ENCODE measurements at regions not wholly inside any gene's neighbourhood (a gene's known extent, or its start where the extent isn't known, plus 50 kb on each side); places are given as distances from the start of the nearest gene placed in this dataset.

- no peaks in the 10 kb centered on the region for H3K4me1 ChIP-seq (ENCODE audit: control insufficient read depth, insufficient read depth, low read length, poor library complexity, severe bottlenecking)
- no peaks in the 10 kb centered on the region for H3K36me3 ChIP-seq (ENCODE audit: control insufficient read depth, insufficient read depth, low read length)
- Mint-ChIP-seq H3K36me3 (no peaks in the 10 kb centered on the region), H3K27me3 (no peaks in the 10 kb centered on the region), H3K4me3 (no peak overlapping the region), H3K9me3 (peaks cover 0 to 8% (median 3%) of the 10 kb centered on the region in 7 donors), H3K27ac (no peak overlapping the region), H3K4me1 (peaks cover 0 to 2% (median 0%) of the 10 kb centered on the region in 4 donors)
- DNase-seq (no peak), ATAC-seq (ENCODE audit: low read depth in 2 of 2) (no peak)
- H3K9me3 ChIP-seq (ENCODE audit: control insufficient read depth in 2 of 2, low read length in 2 of 2): peaks cover 4 to 5% of the 10 kb centered on the region in 2 experiments
- H3K27ac ChIP-seq (ENCODE audit: insufficient read depth, low read length, poor library complexity, severe bottlenecking): no peak overlapping the region
- no peak overlapping the region for H3K4me3 ChIP-seq (ENCODE audit: low read depth, low read length)
- H3K27me3 ChIP-seq (ENCODE audit: control insufficient read depth, insufficient read depth, low read length): no peaks in the 10 kb centered on the region
These were observed 416.4 kb downstream of the BRD1 start for GRCh38 chr22:49411236-49411635.

DNA sequence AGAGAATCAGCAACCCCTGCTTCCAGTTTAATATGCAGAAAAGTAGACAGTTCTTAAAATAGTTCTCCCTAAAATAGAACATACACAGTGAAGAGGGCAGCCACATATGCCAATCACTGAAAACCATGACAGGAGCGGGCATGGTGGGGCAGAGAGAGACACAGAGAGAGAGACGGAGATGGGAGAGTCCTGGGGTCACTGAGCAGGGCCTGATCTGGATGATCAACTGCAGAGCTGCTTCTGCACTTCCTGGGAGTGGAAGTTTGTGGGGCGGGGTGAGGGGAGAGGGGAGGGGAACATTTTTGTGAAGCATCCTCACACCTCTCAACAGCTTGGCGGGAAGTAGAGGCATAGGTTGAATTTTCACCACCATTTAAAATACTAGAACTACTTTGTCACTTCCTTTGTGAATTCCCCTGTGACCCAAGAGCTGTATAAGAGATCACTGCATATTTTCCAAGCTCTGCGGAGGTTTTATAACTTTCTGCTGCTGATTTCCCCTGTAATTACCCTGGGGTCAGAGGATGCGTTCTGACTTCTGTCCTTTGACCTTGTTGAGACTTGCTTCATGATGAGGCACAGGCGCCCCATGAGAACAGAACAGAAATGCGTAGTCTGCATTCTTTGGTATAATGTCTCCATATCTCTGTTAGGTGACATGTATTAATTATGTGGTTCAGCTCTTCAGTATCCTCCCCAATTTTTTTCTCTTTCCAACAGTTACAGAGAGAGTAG lies 419.4 kb downstream of the BRD1 start:
- Histone ChIP-seq H3K27ac (ENCODE audit: insufficient read depth, low read length, poor library complexity, severe bottlenecking) (no peak overlapping the region), H3K9me3 (ENCODE audit: control insufficient read depth in 2 of 2, low read length in 2 of 2) (peaks cover 4 to 5% of the 10 kb centered on the region in 2 experiments), H3K27me3 (ENCODE audit: control insufficient read depth, insufficient read depth, low read length) (no peaks in the 10 kb centered on the region), H3K4me3 (ENCODE audit: low read depth, low read length) (no peak overlapping the region), H3K36me3 (ENCODE audit: control insufficient read depth, insufficient read depth, low read length) (no peaks in the 10 kb centered on the region), H3K4me1 (ENCODE audit: control insufficient read depth, insufficient read depth, low read length, poor library complexity, severe bottlenecking) (no peaks in the 10 kb centered on the region)
- Mint-ChIP-seq H3K36me3 (no peaks in the 10 kb centered on the region), H3K9me3 (peaks cover 0 to 8% (median 3%) of the 10 kb centered on the region in 7 donors), H3K27me3 (peaks cover 6% of the 10 kb centered on the region), H3K4me3 (no peak overlapping the region), H3K27ac (no peak overlapping the region), H3K4me1 (peaks cover 0 to 2% (median 0%) of the 10 kb centered on the region in 4 donors)
- DNase-seq: no peak
- no peak for ATAC-seq (ENCODE audit: low read depth in 2 of 2)

DNA sequence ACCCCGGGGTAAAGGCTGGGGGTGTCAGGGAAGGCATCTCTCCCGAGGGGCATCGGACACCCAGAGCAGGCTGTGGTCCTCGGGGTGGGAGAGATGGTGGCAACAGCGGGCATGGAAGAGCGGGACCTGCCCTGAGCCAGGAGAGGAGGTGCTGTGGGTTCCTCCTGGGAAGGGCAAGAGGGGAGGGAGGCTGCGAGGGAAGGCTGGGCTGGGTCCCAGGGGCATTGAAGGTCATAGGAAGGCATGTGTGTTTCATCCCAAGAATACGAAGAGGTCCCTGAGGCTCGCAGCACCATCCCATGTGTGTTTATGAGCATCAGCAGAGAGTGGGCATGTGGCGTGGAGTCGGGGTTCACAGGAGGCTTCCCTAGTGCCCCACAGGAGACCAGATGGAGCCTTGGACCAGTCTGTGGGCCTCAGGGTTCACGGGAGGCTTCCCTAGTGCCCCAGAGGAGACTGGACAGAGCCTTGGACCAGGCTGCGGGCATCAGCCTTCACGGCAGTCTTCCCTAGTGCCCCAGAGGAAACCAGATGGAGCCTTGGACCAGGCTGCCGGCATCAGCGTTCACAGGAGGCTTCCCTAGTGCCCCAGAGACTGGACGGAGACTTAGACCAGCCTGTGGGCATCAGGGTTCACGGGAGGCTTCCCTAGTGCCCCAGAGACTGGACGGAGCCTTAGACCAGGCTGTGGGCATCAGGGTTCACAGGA lies 420.6 kb downstream of the BRD1 start:
- H3K4me3 ChIP-seq (ENCODE audit: low read depth, low read length): no peak overlapping the region
- H3K27me3 ChIP-seq (ENCODE audit: control insufficient read depth, insufficient read depth, low read length): no peaks in the 10 kb centered on the region
- H3K4me3 Mint-ChIP-seq: no peak overlapping the region
- peaks cover 0 to 2% (median 0%) of the 10 kb centered on the region in 4 donors for H3K4me1 Mint-ChIP-seq
- H3K27me3 Mint-ChIP-seq: peaks cover 6% of the 10 kb centered on the region
- H3K36me3 ChIP-seq (ENCODE audit: control insufficient read depth, insufficient read depth, low read length): no peaks in the 10 kb centered on the region
- no peak for ATAC-seq (ENCODE audit: low read depth in 2 of 2)
- H3K27ac ChIP-seq (ENCODE audit: insufficient read depth, low read length, poor library complexity, severe bottlenecking): no peak overlapping the region
- no peak for DNase-seq
- H3K9me3 ChIP-seq (ENCODE audit: control insufficient read depth in 2 of 2, low read length in 2 of 2): peaks cover 4 to 5% of the 10 kb centered on the region in 2 experiments
- H3K4me1 ChIP-seq (ENCODE audit: control insufficient read depth, insufficient read depth, low read length, poor library complexity, severe bottlenecking): no peaks in the 10 kb centered on the region
- H3K9me3 Mint-ChIP-seq: peaks cover 0 to 8% (median 4%) of the 10 kb centered on the region in 7 donors
- H3K36me3 Mint-ChIP-seq: no peaks in the 10 kb centered on the region
- no peak overlapping the region for H3K27ac Mint-ChIP-seq

DNA sequence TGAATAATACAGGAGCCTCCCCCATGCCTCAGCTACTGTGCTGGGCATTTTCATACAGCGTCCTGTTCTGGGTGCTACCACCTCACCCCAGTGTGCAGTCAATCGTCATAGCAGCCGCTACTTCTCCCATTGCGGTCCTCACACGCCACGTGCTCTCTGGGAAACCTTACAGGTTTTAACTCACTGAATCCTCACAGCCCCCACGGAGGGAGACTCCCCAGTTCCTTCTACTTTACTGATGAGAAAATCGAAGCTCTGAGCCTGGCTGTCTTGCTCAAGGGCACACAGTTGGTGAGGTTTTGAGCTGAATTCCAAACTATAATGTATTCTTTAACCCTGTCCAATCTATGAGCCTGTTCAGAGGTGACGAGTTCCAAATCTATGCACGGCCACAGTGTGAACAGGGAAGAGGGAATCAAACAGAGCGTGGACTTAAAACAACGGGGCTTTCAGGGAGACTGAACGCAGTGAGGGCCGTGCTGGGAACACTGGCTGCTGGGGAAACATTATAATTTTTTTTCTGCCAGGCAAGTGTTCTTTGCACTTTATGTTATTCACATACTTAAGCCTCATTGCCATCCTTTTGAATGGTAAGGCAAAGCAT lies 421.5 kb downstream of the BRD1 start:
- DNase-seq: no peak
- Histone ChIP-seq H3K36me3 (ENCODE audit: control insufficient read depth, insufficient read depth, low read length) (no peaks in the 10 kb centered on the region), H3K27me3 (ENCODE audit: control insufficient read depth, insufficient read depth, low read length) (no peaks in the 10 kb centered on the region), H3K9me3 (ENCODE audit: control insufficient read depth in 2 of 2, low read length in 2 of 2) (peaks cover 4 to 5% of the 10 kb centered on the region in 2 experiments), H3K27ac (ENCODE audit: insufficient read depth, low read length, poor library complexity, severe bottlenecking) (no peak overlapping the region), H3K4me1 (ENCODE audit: control insufficient read depth, insufficient read depth, low read length, poor library complexity, severe bottlenecking) (no peaks in the 10 kb centered on the region), H3K4me3 (ENCODE audit: low read depth, low read length) (no peak overlapping the region)
- no peak for ATAC-seq (ENCODE audit: low read depth in 2 of 2)
- H3K36me3 Mint-ChIP-seq: no peaks in the 10 kb centered on the region
- no peak overlapping the region for H3K27ac Mint-ChIP-seq
- peaks cover 0 to 8% (median 4%) of the 10 kb centered on the region in 7 donors for H3K9me3 Mint-ChIP-seq
- H3K27me3 Mint-ChIP-seq: peaks cover 6% of the 10 kb centered on the region
- H3K4me3 Mint-ChIP-seq: no peak overlapping the region
- H3K4me1 Mint-ChIP-seq: peaks cover 0 to 2% (median 0%) of the 10 kb centered on the region in 4 donors

GRCh38 chr22:49405590-49405989 lies 422.1 kb downstream of the BRD1 start:
- Histone ChIP-seq H3K36me3 (ENCODE audit: control insufficient read depth, insufficient read depth, low read length) (no peaks in the 10 kb centered on the region), H3K27ac (ENCODE audit: insufficient read depth, low read length, poor library complexity, severe bottlenecking) (no peak overlapping the region), H3K27me3 (ENCODE audit: control insufficient read depth, insufficient read depth, low read length) (no peaks in the 10 kb centered on the region), H3K4me1 (ENCODE audit: control insufficient read depth, insufficient read depth, low read length, poor library complexity, severe bottlenecking) (no peaks in the 10 kb centered on the region), H3K9me3 (ENCODE audit: control insufficient read depth in 2 of 2, low read length in 2 of 2) (peaks cover 4 to 5% of the 10 kb centered on the region in 2 experiments), H3K4me3 (ENCODE audit: low read depth, low read length) (no peak overlapping the region)
- DNase-seq (no peak), ATAC-seq (ENCODE audit: low read depth in 2 of 2) (no peak)
- H3K27ac Mint-ChIP-seq: no peak overlapping the region
- H3K36me3 Mint-ChIP-seq: no peaks in the 10 kb centered on the region
- H3K27me3 Mint-ChIP-seq: peaks cover 6% of the 10 kb centered on the region
- H3K9me3 Mint-ChIP-seq: peaks cover 0 to 8% (median 4%) of the 10 kb centered on the region in 7 donors
- peaks cover 0 to 2% (median 0%) of the 10 kb centered on the region in 4 donors for H3K4me1 Mint-ChIP-seq
- no peak overlapping the region for H3K4me3 Mint-ChIP-seq

- Histone ChIP-seq H3K27ac (ENCODE audit: insufficient read depth, low read length, poor library complexity, severe bottlenecking) (no peak overlapping the region), H3K36me3 (ENCODE audit: control insufficient read depth, insufficient read depth, low read length) (no peaks in the 10 kb centered on the region), H3K4me1 (ENCODE audit: control insufficient read depth, insufficient read depth, low read length, poor library complexity, severe bottlenecking) (no peaks in the 10 kb centered on the region), H3K27me3 (ENCODE audit: control insufficient read depth, insufficient read depth, low read length) (no peaks in the 10 kb centered on the region), H3K9me3 (ENCODE audit: control insufficient read depth in 2 of 2, low read length in 2 of 2) (peaks cover 0 to under 1% of the 10 kb centered on the region in 2 experiments), H3K4me3 (ENCODE audit: low read depth, low read length) (no peak overlapping the region)
- Mint-ChIP-seq H3K27me3 (peaks cover 6% of the 10 kb centered on the region), H3K9me3 (peaks cover 0 to 8% (median 4%) of the 10 kb centered on the region in 7 donors), H3K27ac (no peak overlapping the region), H3K36me3 (no peaks in the 10 kb centered on the region), H3K4me1 (peaks cover 0 to 2% (median 0%) of the 10 kb centered on the region in 4 donors), H3K4me3 (no peak overlapping the region)
- no peak for DNase-seq
- no peak for ATAC-seq (ENCODE audit: low read depth in 2 of 2)
These were observed 423.0 kb downstream of the BRD1 start for GRCh38 chr22:49404576-49405241.

DNA sequence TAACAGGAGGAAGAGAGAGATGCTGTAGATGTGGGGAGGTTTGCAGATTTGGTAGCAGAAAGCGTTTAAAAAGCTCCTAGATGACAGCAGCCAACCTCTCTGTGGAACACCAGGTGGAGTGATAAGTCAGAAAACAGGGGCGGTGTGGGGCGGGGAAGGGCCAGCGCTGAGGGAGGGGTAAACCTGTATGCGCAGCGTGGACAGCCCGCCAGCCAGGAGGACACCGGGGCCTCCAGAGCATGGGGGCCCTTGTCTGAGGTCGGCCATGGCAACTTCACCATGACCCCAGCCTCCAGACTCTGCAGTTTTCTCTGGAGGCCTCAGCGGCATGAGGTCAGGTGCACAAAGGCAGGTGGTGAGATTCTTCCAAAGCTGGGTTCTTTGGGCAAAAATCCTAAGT lies 423.7 kb downstream of the BRD1 start:
- Mint-ChIP-seq H3K4me1 (no peaks in the 10 kb centered on the region), H3K9me3 (peaks cover 0 to 4% (median 0%) of the 10 kb centered on the region in 7 donors), H3K4me3 (no peak overlapping the region), H3K36me3 (no peaks in the 10 kb centered on the region), H3K27ac (no peak overlapping the region), H3K27me3 (peaks cover 6% of the 10 kb centered on the region)
- Histone ChIP-seq H3K27ac (ENCODE audit: insufficient read depth, low read length, poor library complexity, severe bottlenecking) (no peak overlapping the region), H3K9me3 (ENCODE audit: control insufficient read depth in 2 of 2, low read length in 2 of 2) (no peaks in the 10 kb centered on the region), H3K4me1 (ENCODE audit: control insufficient read depth, insufficient read depth, low read length, poor library complexity, severe bottlenecking) (no peaks in the 10 kb centered on the region), H3K27me3 (ENCODE audit: control insufficient read depth, insufficient read depth, low read length) (no peaks in the 10 kb centered on the region), H3K4me3 (ENCODE audit: low read depth, low read length) (no peak overlapping the region), H3K36me3 (ENCODE audit: control insufficient read depth, insufficient read depth, low read length) (no peaks in the 10 kb centered on the region)
- DNase-seq: no peak
- no peak for ATAC-seq (ENCODE audit: low read depth in 2 of 2)
